ENCODE measurements at regions not wholly inside any gene's neighbourhood (a gene's known extent, or its start where the extent isn't known, plus 50 kb on each side); places are given as distances from the start of the nearest gene placed in this dataset.

DNA sequence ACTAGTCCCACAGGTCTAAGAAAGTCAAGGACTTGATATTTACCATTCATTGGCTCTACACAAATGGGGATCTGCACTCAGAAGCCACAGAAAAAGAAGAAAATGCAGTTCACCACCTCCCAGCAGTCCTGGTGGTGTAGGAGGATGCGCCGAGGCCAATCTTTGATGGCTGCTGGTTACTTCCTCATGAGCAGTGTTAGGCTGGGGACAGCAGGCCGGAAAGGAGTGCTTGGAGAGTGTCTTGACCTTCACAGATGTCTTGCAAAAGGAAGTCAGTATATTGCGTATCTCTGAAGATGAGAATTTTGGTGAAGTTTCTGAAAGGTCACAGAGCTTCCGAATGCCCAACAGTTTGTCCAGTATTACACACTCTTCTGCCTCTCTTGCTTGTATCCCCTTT is 597.0 kb downstream of the EBF1 start:
- WGBS, 2 experiments (ENCODE audit: low coverage in 1 of 2, low lambda C conversion rate in 2 of 2, missing lambda C conversion rate in 2 of 2) = 88 to 92% methylated on average over 5 of the region's 5 CpGs
- Histone ChIP-seq H2AFZ (no peak overlapping the region), H3K27me3 (replicated peaks; ENCODE audit: insufficient read depth) (no peaks in the 10 kb centered on the region), H4K20me1 (ENCODE audit: insufficient read depth) (no peaks in the 10 kb centered on the region), H3K9ac (no peak overlapping the region), H3K9me2 (ENCODE audit: insufficient read depth) (no peaks in the 10 kb centered on the region), H3F3A (ENCODE audit: insufficient read depth) (no peaks in the 10 kb centered on the region), H3K79me2 (ENCODE audit: insufficient read depth) (no peaks in the 10 kb centered on the region), H3K27ac (no peak overlapping the region), H3K4me3 (no peak overlapping the region), H3K9me3 (ENCODE audit: low read depth) (no peaks in the 10 kb centered on the region), H3K4me2 (ENCODE audit: unreplicated experiment) (no peak overlapping the region), H3K4me1 (ENCODE audit: insufficient read depth) (peaks cover 6% of the 10 kb centered on the region), H3K36me3 (ENCODE audit: low read depth) (no peaks in the 10 kb centered on the region)
- in situ Hi-C loops (cut with MboI) = no loop called here
- TF ChIP-seq EZH2 (IDR thresholded peaks at IDR 0.05; ENCODE audit: insufficient read depth, poor library complexity, severe bottlenecking) (no peak), EZH2phosphoT487 (IDR thresholded peaks at IDR 0.05; ENCODE audit: insufficient read depth, low read depth) (no peak)
- DNase-seq = no peak

DNA sequence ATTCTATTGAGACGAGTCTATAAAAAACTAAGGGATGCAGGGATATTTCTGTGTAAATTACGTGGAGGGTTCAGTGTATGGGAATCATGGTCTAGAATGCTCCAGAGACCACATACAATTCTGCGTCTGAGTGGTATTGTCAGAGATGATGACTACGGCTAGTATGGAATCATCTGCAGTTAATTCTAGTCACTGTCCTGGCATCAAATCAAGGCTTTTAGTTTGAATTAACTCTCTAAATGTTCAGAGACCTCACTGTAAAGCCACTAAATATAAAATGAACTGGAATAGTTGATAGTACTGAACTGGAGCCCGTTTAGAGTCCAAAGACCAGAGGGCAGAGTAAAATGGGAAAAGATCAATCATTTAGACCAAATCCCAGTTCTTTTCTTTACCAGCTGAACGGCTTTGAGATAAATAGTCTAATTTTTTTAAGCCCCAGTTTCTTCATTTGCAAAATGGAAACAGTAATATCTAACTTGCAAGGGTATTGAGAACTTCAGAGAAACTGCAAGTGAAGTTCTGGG is 599.8 kb downstream of the EBF1 start:
- no peak for DNase-seq
- Histone ChIP-seq H3K9me3 (ENCODE audit: low read depth) (no peaks in the 10 kb centered on the region), H3K9ac (no peak overlapping the region), H3K9me2 (ENCODE audit: insufficient read depth) (no peaks in the 10 kb centered on the region), H3K4me3 (no peak overlapping the region), H4K20me1 (ENCODE audit: insufficient read depth) (no peaks in the 10 kb centered on the region), H2AFZ (no peak overlapping the region), H3K27ac (no peak overlapping the region), H3K36me3 (ENCODE audit: low read depth) (no peaks in the 10 kb centered on the region), H3K27me3 (replicated peaks; ENCODE audit: insufficient read depth) (no peaks in the 10 kb centered on the region), H3K4me1 (ENCODE audit: insufficient read depth) (peaks cover 6% of the 10 kb centered on the region), H3K4me2 (ENCODE audit: unreplicated experiment) (no peak overlapping the region), H3F3A (ENCODE audit: insufficient read depth) (no peaks in the 10 kb centered on the region), H3K79me2 (ENCODE audit: insufficient read depth) (no peaks in the 10 kb centered on the region)
- in situ Hi-C loops (cut with MboI) = no loop called here
- WGBS, 2 experiments (ENCODE audit: low coverage in 1 of 2, low lambda C conversion rate in 2 of 2, missing lambda C conversion rate in 2 of 2) = 80 to 81% methylated on average over 6 of the region's 6 CpGs
- no peak for TF ChIP-seq EZH2phosphoT487 (IDR thresholded peaks at IDR 0.05; ENCODE audit: insufficient read depth, low read depth)
- no peak for TF ChIP-seq EZH2 (IDR thresholded peaks at IDR 0.05; ENCODE audit: insufficient read depth, poor library complexity, severe bottlenecking)

DNA sequence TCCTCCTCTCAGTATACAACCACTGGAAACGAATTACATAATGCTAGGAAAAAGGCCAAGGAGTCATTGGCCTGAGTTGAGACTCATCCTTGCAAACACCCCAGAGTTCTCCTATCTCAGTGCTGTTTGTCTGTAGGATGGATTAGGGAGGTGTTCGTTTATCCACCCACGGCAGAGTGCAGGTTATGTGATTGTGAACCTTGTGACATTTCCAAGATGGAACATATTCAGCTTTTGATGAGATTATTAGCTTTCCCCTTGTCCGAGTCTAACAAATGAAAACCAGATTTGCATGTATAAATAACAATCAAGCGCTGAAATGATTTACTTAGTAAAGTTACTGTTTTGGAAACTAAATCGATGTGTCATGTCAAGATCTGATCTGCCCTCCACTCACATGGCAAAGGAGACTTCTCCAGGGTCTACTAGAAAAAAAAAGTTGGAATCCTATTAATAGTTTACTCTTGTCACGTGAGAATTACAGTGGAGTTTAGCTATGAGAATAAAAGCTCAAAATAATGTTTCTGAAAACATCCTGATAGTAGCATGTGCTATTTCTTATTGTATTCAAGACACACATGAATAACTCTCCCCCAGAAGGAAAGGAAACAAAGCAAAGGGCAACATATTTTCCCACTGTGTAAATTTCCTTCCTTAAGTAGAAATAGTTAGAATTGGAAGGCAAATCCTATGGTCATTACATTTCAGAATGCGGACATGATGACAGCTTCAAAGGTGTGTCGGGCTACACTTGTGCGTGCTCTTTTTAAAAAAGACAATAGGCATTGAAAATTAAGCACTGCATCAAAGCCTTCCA is 600.4 kb downstream of the EBF1 start:
- no peak overlapping the region for H3K4me3 ChIP-seq
- H3K9me2 ChIP-seq (ENCODE audit: insufficient read depth) = no peaks in the 10 kb centered on the region
- H3F3A ChIP-seq (ENCODE audit: insufficient read depth) = no peaks in the 10 kb centered on the region
- no peaks in the 10 kb centered on the region for H4K20me1 ChIP-seq (ENCODE audit: insufficient read depth)
- DNase-seq = peak; percentile 43
- no peak overlapping the region for H3K4me2 ChIP-seq (ENCODE audit: unreplicated experiment)
- no peak overlapping the region for H3K9ac ChIP-seq
- TF ChIP-seq EZH2phosphoT487 (IDR thresholded peaks at IDR 0.05; ENCODE audit: insufficient read depth, low read depth) (no peak), EZH2 (IDR thresholded peaks at IDR 0.05; ENCODE audit: insufficient read depth, poor library complexity, severe bottlenecking) (no peak)
- no peaks in the 10 kb centered on the region for H3K79me2 ChIP-seq (ENCODE audit: insufficient read depth)
- H3K27me3 ChIP-seq (replicated peaks; ENCODE audit: insufficient read depth) = no peaks in the 10 kb centered on the region
- H3K36me3 ChIP-seq (ENCODE audit: low read depth) = no peaks in the 10 kb centered on the region
- H2AFZ ChIP-seq = no peak overlapping the region
- no peak overlapping the region for H3K27ac ChIP-seq
- in situ Hi-C loops (cut with MboI) = no loop called here
- H3K9me3 ChIP-seq (ENCODE audit: low read depth) = no peaks in the 10 kb centered on the region
- 33 to 35% methylated on average over 10 of the region's 10 CpGs for whole genome bisulfite sequencing, 2 experiments (ENCODE audit: low coverage in 1 of 2, low lambda C conversion rate in 2 of 2, missing lambda C conversion rate in 2 of 2)
- H3K4me1 ChIP-seq (ENCODE audit: insufficient read depth) = peaks cover 6% of the 10 kb centered on the region

DNA sequence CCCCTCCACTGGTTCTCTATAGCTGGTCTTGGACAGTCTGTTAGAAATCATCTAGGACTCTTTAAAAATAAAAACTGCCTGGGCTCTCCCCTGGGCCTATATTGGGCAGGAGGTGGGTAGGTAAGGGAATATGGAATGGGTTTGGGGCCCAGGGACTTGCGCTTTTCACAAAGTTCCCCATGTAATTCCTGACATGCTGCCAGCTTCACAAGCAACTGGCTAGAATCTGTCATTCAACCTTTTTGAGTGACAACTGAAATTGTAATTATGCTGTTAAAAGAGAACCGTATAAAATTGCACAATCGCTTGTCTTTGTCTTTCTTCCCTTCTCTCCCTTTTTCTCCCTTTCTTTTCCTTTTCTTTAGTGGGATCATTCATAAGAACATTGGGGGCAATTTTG is 603.1 kb downstream of the EBF1 start:
- Histone ChIP-seq H3K79me2 (ENCODE audit: insufficient read depth) (no peaks in the 10 kb centered on the region), H3K27me3 (replicated peaks; ENCODE audit: insufficient read depth) (no peaks in the 10 kb centered on the region), H3K9me2 (ENCODE audit: insufficient read depth) (no peaks in the 10 kb centered on the region; the same call in 1 of the 2 replicates), H3K4me1 (ENCODE audit: insufficient read depth) (peaks cover 11% of the 10 kb centered on the region), H3K27ac (no peak overlapping the region), H3K36me3 (ENCODE audit: low read depth) (no peaks in the 10 kb centered on the region), H3F3A (ENCODE audit: insufficient read depth) (0 out of 2 replicates have a peak, but pooled peaks cover 9% of the 10 kb centered on the region), H3K9ac (no peak overlapping the region), H3K9me3 (ENCODE audit: low read depth) (no peaks in the 10 kb centered on the region), H2AFZ (no peak overlapping the region), H3K4me2 (ENCODE audit: unreplicated experiment) (no peak overlapping the region), H3K4me3 (no peak overlapping the region), H4K20me1 (ENCODE audit: insufficient read depth) (no peaks in the 10 kb centered on the region)
- TF ChIP-seq EZH2 (IDR thresholded peaks at IDR 0.05; ENCODE audit: insufficient read depth, poor library complexity, severe bottlenecking) = no peak
- TF ChIP-seq EZH2phosphoT487 (IDR thresholded peaks at IDR 0.05; ENCODE audit: insufficient read depth, low read depth) = no peak
- DNase-seq = no peak
- in situ Hi-C loops (cut with MboI) = no loop called here
- 95 to 96% methylated on average over 3 of the region's 3 CpGs for WGBS, 2 experiments (ENCODE audit: low coverage in 1 of 2, low lambda C conversion rate in 2 of 2, missing lambda C conversion rate in 2 of 2)

Data from GM23248 (cell line).